GM18520 (cell line): ENCODE measurements at regions not wholly inside any gene's neighbourhood (a gene's known extent, or its start where the extent isn't known, plus 50 kb on each side); places are given as distances from the start of the nearest gene placed in this dataset.

Experiments used
- ATAC-seq: cut with Tn5 transposase; IDR thresholded peaks from one replicate; pipeline ENCODE4 v1.9.1; 2021; ENCODE audit not compliant: unreplicated experiment

- no peak for ATAC-seq
Observed at GRCh38 chr3:71927505-71928066, 142.6 kb upstream of the PROK2 start.

- no peak for ATAC-seq
Observed at GRCh38 chr3:71926616-71927015, 141.7 kb upstream of the PROK2 start.

GRCh38 chr3:71926262-71926600 is 141.3 kb upstream of the PROK2 start:
- ATAC-seq = no peak

- peak; percentile 63 for ATAC-seq
Observed at GRCh38 chr3:71925511-71926261, 140.7 kb upstream of the PROK2 start.

GRCh38 chr3:71924721-71925120 is 139.8 kb upstream of the PROK2 start:
- no peak for ATAC-seq

GRCh38 chr3:71921036-71921435 is 136.1 kb upstream of the PROK2 start:
- no peak for ATAC-seq

- ATAC-seq = no peak
Observed at GRCh38 chr3:71919572-71919971, 134.6 kb upstream of the PROK2 start.

GRCh38 chr3:71917545-71917944 is 132.6 kb upstream of the PROK2 start:
- ATAC-seq = no peak

GRCh38 chr3:71916747-71917369 is 131.9 kb upstream of the PROK2 start:
- no peak for ATAC-seq

GRCh38 chr3:71912839-71913495 is 128.0 kb upstream of the PROK2 start:
- ATAC-seq = no peak

GRCh38 chr3:71910108-71910507 is 125.2 kb upstream of the PROK2 start:
- no peak for ATAC-seq

GRCh38 chr3:71907996-71908395 is 123.0 kb upstream of the PROK2 start:
- ATAC-seq = no peak

GRCh38 chr3:71906976-71907375 is 122.0 kb upstream of the PROK2 start:
- no peak for ATAC-seq

GRCh38 chr3:71905426-71905825 is 120.5 kb upstream of the PROK2 start:
- ATAC-seq = peak; percentile 85

GRCh38 chr3:71903936-71904335 is 119.0 kb upstream of the PROK2 start:
- ATAC-seq = no peak

GRCh38 chr3:71903112-71903495 is 118.2 kb upstream of the PROK2 start:
- no peak for ATAC-seq

GRCh38 chr3:71902258-71903111 is 117.5 kb upstream of the PROK2 start:
- ATAC-seq = no peak

GRCh38 chr3:71901645-71902044 is 116.7 kb upstream of the PROK2 start:
- ATAC-seq = no peak

- no peak for ATAC-seq
Observed at GRCh38 chr3:71900057-71900456, 115.1 kb upstream of the PROK2 start.

- ATAC-seq = no peak
Observed at GRCh38 chr3:71896751-71897150, 111.8 kb upstream of the PROK2 start.
